ENCODE measurements at regions not wholly inside any gene's neighbourhood (a gene's known extent, or its start where the extent isn't known, plus 50 kb on each side); places are given as distances from the start of the nearest gene placed in this dataset.
"Not testable (repeated sequence)": the region's sequence is repeated elsewhere in the genome, so short reads cannot be mapped to it uniquely, and the experiment has no call there.

DNA sequence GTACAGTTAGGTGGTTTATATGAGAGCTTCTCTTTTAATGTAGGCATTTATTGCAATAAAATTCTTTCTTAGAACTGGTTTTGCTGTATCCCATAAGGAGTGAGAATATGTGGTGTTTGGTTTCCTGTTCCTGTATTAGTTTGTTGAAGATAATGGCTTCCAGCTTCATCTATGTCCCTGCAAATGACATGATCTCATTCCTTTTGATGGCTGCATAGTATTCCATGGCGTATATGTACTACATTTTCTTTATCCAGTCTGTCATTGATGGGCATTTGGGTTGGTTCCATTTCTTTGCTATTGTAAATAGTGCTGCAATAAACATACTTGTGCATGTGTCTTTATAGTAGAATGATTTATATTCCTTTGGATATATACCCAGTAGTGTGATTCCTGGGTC lies 106.7 kb upstream of the IRS4 start:
- not testable (repeated sequence) for DNase-seq, ATAC-seq

DNA sequence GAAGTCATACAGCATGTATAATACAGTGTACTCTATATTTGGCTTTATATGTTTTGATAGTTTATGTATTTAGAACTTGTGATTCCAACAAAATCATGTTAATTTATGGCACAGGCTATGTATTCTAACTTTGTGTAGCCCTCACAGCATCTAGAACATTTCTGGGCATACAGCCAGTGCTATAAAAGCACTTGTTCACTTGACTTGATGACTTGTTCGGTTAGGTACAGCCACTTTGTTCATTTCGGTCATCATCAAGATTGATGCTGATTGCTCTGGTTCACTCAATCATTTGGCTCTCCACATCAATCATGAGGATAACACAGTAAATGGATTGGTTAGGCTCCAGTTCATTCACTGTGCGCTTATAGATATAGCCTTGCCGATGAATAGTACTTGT lies 97.6 kb upstream of the IRS4 start:
- ATAC-seq (no peak), DNase-seq (no peak)

DNA sequence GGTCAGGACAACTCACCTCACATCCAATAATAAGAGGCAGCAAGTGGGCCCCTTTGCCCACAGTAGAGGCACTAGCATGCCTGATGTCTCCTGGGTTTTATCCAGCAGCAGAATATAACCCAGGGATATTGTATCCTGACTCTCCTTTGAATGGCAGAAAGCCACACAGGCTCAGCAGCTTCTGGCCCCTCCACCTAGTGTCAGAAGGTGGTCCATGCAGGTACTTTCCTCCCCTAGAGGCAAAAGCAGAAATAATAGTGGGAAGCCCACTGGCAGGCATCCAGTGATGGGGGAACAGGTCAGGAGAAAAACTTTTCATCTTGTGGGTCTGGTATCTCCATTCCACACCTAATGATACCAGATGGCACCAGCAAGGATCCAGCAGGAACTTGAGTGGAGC lies 75.5 kb upstream of the IRS4 start:
- ATAC-seq (no peak), DNase-seq (no peak)

DNA sequence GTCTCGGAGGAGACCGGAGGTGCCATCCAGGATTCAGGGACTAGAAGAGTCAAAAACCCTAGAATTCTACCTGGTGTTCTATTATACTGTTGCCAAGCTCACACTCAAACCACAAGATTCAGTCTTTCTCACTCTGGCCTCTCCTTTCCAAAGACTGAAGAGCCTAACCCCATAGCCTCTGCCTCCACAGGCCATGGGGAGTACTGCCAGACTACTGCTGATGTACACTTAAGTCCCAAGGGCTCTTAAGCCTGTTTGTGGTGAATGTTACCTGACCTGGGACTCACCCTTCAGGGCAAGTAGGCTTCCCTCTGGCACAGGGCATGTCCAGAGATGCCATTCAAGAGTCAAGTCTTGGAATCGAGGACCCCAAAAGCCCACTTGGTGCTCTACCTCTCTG lies 58.9 kb upstream of the IRS4 start:
- no peak for ATAC-seq
- DNase-seq, result no peak
